NCI-H1092 treated with DMSO at 0.1 percent for 48 hours (cell line): ENCODE measurements at regions not wholly inside any gene's neighbourhood (a gene's known extent, or its start where the extent isn't known, plus 50 kb on each side); places are given as distances from the start of the nearest gene placed in this dataset.
"Not testable (repeated sequence)": the region's sequence is repeated elsewhere in the genome, so short reads cannot be mapped to it uniquely, and the experiment has no call there.

ENCODE experiments used
- DNase-seq: peaks from one replicate; lab custom pipeline; 2025; lab: John Stamatoyannopoulos, UW

GRCh38 chr13:55977436-55977835, 1163.3 kb upstream of the PRR20A start:
- no peak for DNase-seq

- no peak for DNase-seq
Measured at GRCh38 chr13:55981381-55981780, 1159.3 kb upstream of the PRR20A start.

DNA sequence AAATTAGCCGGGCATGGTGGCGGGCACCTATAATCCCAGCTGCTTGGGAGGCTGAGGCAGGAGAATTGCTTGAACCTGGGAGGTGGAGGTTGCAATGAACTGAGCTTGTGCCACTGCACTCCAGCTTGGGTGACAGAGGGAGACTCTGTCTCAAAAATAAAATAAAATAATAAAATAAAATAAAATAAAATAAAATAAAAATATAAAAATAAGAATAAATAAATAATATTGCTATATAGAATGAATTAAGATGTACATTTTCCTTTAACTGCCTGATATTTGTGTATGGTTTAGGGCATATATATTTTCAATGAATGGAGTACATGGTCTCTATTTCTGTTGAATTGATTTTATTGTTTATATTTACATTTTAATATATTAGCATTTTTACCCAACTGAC, 1156.7 kb upstream of the PRR20A start:
- DNase-seq: not testable (repeated sequence)

DNA sequence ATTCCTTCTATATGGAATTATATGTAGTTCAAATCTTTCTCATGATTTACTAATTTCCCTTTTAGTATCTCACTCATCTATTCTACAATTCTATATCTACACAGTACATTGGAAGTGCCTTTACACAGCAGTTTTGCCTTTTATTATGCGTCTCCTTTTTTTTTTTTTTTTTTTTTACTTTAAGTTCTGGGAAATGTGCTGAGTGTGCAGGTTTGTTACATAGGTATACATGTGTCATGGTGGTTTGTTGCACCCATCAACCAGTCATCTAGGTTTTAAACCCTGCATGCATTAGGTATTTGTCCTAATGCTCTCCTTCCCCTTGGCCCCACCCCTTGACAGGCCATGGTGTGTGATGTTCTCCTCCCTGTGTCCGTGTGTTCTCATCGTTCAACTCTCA, 1150.1 kb upstream of the PRR20A start:
- no peak for DNase-seq

GRCh38 chr13:55991666-55992065, 1149.1 kb upstream of the PRR20A start:
- DNase-seq: no peak

DNA sequence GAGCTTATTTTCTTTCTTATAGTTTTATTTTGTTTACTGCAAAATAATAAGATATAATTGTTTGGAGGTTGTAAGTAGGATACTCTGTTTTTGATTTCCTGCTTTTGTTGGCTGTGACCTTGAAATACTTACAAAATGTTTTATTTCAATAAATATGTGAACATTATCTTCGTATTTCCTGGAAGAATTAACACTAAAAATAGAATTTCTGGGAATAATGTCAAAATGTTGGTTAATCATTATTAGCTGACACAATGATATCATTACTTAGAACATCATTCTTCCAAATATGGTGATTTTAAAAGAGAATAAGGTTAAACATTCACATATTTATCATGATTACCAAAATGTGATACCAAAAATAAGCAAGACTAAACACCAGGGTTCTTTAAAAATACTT, 1148.6 kb upstream of the PRR20A start:
- no peak for DNase-seq

- no peak for DNase-seq
Measured at GRCh38 chr13:55999709-56000108, 1141.0 kb upstream of the PRR20A start.

DNA sequence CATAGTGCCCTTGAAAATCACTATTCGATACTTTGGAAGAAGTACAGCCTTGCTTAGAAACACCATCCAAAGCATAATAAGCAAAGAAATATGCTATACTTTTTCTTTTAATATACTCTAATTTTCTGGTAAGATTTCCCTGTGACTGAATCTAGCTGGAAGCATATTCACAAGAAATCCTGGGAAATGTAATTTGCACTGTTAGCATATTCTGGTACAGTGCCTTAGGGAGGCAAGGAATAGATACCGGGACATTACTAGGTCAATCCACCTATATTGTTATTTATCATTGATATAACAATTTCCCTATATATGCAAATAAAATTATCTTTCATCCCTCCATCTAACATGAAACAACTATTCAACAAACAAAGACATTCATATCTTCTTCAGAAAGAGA, 1131.3 kb upstream of the PRR20A start:
- DNase-seq: no peak

DNA sequence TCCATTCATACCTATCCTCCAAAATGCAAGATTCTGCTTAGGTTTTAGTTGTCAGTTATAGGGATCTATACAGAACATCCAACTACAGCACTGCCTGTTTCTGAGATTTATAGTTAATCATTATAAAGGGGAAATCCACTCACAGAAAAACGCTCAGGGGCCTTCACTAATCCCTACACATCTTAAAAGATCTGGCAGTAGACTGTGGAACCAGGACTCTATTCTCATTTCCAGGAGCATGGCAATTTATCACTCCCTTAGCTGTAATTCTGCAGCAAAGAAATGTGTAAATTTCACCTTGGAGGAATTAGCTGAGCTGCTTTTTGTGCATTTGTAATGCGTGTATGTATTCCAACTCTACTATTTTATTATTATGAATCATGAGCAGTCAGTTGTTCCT, 1128.1 kb upstream of the PRR20A start:
- no peak for DNase-seq

- DNase-seq: no peak
Measured at GRCh38 chr13:56015919-56016318, 1124.8 kb upstream of the PRR20A start.

- no peak for DNase-seq
Measured at GRCh38 chr13:56019606-56020005, 1121.1 kb upstream of the PRR20A start.

DNA sequence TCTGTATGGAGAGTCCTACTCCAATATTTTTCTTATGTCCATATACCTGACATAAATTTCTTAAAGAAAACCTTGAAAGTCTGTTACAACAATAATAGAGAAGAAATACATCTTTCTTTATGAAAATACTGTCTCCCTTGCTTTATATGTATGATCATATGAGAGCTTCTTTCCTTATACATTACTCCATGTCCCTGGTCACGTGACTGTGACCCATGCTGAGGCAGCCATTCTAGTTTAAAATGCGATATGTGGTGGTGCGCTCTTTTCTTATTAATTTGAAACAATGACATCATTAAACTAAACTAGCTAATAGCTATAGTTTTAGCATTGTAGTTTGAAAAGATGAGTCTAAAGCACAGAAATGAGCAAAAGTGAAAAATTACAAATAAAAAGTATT, 1120.3 kb upstream of the PRR20A start:
- DNase-seq: no peak

- no peak for DNase-seq
Measured at GRCh38 chr13:56039992-56040391, 1100.7 kb upstream of the PRR20A start.

GRCh38 chr13:56066321-56066720, 1074.4 kb upstream of the PRR20A start:
- no peak for DNase-seq

DNA sequence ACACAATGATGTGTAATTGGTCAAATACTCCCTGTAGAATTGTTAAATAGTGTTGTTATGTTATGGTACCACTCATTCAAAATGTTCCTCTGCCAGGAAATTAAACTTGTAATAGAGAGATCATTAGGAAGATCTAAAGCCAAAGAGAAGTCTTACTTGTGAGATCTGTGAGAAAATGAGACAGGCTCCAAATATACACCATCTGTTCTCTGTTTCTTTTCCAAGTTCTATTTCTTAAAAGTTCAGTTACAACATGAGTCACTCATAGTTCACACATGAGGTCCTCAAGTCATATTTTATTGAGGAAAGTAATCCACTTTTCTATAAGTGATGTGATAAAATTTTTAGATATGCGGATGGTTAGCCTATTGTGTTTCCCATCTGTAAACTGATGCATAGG, 1038.1 kb upstream of the PRR20A start:
- no peak for DNase-seq

DNA sequence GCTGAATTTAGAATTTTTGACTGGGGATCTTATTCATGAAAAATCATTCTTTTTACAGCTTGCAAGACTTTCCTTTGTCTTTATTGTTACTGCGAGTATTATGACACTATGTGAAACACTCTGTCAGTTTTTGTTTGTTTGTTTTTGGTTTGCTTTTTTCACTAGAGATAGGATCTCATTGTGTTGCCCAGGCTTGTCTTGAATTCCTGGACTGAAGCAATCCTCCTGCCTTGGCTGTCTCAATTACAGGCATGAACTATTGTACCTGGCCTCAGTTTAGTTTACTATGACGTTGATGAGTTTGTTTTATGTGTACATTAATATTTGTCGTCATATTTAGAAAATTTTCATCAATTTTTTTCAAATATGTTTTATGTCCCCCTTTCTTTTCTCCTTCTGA, 1030.0 kb upstream of the PRR20A start:
- no peak for DNase-seq

DNA sequence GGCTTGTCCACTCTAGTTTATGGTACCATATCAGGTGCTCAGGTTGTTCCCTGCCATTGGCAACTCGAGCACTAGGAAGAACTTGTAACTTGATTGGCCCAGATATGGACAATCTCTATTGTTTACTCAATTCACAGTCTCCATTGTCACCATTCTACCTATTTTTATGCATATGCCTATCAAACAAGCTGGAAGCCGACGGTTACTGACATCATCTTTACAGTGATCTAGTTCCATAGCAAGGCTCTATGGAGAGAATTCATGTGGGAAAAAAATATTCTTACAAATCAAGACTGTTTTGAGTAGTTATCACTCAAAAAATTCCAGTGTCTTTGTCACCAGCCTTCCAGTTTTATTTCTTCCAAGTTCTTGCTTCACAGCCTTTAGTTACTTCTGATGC, 1006.2 kb upstream of the PRR20A start:
- DNase-seq: no peak

DNA sequence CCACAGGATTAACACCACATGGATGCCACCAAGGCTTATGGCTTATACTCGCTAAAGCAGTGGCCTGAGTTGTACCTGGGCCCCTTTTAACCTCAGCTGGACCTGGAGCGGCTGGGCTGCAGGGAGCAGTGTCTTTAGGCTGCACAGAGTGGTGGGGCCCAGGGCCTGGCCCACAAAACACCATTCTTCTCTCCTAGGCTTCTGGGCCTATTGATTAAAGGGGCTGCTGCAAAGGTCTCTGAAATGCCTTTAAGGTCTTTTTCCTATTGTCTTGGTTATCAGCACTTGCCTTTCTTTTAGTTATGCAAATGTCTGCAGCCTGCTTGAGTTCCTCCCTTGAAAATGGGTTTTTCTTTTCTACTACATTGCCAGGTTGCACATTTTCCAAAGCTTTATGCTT, 973.9 kb upstream of the PRR20A start:
- no peak for DNase-seq

DNA sequence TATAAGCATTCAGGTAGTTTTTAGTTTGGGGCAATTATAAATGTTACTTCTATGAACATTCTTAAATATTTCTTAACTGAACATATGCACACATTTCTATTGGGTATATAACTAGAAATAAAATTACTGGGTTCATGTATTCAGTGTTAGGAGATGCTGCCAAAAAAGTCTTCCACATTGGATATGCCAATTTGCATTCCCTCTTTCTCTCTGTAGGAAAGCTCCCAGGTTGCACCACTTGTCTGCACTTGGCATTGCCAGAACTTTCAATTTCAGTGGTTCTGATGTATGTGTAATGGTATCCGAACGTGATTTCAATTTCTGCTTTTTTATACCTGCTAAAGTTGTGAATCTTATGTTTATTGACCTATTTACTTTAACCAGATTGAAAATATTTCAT, 972.1 kb upstream of the PRR20A start:
- no peak for DNase-seq

DNA sequence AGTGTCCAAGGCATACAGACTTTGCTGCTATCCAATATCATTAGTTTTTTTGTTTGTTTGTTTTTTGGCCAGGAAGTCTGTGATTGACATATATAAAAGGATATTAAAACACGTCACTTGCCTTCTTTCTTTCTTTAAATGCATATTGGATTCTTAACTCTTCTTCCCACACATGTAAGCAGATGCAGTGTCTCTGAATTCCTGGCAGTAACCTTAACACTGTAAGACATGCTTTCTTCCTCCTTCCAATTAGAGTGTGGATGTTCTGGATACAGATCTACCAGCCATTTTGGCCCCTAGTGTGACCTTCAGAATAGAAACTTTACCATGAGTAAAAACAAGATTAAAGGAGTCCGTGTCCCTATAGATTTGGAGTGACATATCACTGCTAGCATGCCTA, 967.4 kb upstream of the PRR20A start:
- no peak for DNase-seq

DNA sequence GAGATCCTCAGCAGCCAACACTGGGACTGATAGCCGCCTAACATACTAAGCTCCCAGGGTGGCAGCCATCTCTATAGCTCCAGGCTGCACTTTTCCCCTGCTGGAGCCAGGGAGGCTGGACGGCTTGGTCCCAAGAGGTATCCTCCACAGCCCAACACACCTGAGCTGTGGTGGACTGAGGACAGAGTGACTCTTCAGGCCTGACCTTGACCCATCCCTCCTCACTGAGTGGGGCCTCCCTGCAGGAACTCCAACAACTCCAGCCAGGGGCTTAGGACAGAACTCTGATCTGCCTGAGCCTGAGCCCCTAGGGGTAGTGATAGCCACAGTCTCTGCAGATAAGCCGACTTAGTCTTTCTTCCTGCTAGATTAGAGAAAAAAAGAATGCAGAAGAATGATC, 958.1 kb upstream of the PRR20A start:
- no peak for DNase-seq

DNA sequence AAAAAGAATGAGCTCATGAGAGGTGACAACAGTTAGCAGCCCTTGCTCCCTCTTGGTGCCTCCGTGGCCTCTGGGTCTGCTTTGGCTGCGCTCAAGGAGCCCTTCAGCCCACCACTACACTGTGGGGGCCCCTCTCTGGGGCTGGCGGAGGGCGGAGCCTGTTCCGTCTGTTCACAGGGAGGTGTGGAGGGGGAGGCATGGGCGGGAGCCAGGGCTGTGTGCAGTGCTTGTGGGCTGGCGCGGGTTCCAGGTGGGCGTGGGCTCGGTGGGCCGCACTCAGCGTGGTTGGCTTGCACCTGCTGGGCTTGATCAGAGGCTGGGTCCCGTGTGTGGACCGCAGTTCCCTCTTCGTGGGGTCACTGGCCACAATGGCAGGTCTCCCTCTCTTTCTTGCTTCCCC, 953.4 kb upstream of the PRR20A start:
- no peak for DNase-seq

GRCh38 chr13:56188582-56188981, 952.1 kb upstream of the PRR20A start:
- DNase-seq: not testable (repeated sequence)

DNA sequence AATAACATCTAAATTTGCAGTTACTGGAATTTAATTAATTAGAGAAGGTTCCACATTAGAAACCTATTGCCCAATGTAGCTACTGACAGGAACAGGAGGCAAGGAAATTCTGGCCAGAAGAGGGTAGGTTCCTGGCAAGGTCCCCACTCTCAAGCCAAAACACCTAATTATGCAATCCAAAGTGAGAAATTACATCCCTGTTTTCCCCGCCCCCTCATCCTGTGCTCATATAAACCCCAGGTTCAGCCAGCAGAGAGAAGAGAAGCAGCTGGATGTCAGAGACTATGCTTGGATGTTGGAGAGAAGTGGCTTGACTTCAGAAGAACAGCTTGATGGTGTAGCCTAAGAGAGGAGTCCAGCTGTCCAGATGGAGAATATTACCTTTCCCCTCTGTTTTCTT, 951.3 kb upstream of the PRR20A start:
- no peak for DNase-seq

DNA sequence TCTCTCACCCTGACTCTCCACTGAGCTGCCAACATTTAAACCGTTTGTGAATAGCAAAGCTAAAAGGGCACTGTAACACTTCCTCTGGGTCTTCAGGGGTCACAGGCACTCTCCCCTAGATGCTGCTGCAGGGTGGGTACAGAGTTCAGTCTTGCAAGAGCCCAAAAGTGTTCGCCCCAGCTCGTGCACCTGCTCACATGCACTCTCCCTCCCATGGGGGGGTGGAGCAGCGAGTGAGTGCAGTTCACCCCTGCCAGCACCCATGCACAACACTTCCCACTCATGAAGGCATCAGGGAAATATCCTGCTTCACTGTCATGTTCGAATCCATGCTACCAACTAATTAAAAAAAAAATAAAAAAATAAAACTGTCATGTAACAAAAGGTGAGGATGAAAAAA, 950.7 kb upstream of the PRR20A start:
- DNase-seq: no peak
